Immature natural killer cell (primary cell): ENCODE measurements at regions not wholly inside any gene's neighbourhood (a gene's known extent, or its start where the extent isn't known, plus 50 kb on each side); places are given as distances from the start of the nearest gene placed in this dataset.

Experiments used
- DNase-seq, 3 donors: peaks; one replicate each; pipeline ENCODE4 v3.0.0; 2022; ENCODE audit warnings: mixed read lengths in 1 of 3
- H3K27ac Mint-ChIP-seq, 6 donors: one replicate each; pipeline ENCODE4 v1.8.0; 2020; ENCODE audit warnings: mixed read lengths in 6 of 6, mild to moderate bottlenecking in 5 of 6, inconsistent platforms in 4 of 6, moderate library complexity in 3 of 6
- H3K27me3 Mint-ChIP-seq, 3 donors: one replicate each; pipeline ENCODE4 v1.8.0; 2020 to 2021; ENCODE audit warnings: low read depth in 3 of 3, mild to moderate bottlenecking in 3 of 3, mixed read lengths in 3 of 3, moderate library complexity in 3 of 3, inconsistent platforms in 1 of 3
- H3K36me3 Mint-ChIP-seq, 3 donors: one replicate each; pipeline ENCODE4 v1.8.0; 2020; ENCODE audit warnings: mixed read lengths in 3 of 3, inconsistent platforms in 2 of 3, mild to moderate bottlenecking in 2 of 3
- H3K4me1 Mint-ChIP-seq, 2 donors: one replicate each; pipeline ENCODE4 v1.8.0; 2020; ENCODE audit warnings: inconsistent platforms in 2 of 2, mild to moderate bottlenecking in 2 of 2, mixed read lengths in 2 of 2, moderate library complexity in 1 of 2
- H3K4me3 Mint-ChIP-seq, 5 donors: one replicate each; pipeline ENCODE4 v1.8.0; 2020; ENCODE audit warnings: mild to moderate bottlenecking in 5 of 5, mixed read lengths in 5 of 5, inconsistent platforms in 3 of 5, moderate library complexity in 3 of 5
- H3K9me3 Mint-ChIP-seq, 6 donors: one replicate each; pipeline ENCODE4 v1.8.0; 2020; ENCODE audit warnings: mild to moderate bottlenecking in 6 of 6, mixed read lengths in 6 of 6, inconsistent platforms in 4 of 6, moderate library complexity in 3 of 6

DNA sequence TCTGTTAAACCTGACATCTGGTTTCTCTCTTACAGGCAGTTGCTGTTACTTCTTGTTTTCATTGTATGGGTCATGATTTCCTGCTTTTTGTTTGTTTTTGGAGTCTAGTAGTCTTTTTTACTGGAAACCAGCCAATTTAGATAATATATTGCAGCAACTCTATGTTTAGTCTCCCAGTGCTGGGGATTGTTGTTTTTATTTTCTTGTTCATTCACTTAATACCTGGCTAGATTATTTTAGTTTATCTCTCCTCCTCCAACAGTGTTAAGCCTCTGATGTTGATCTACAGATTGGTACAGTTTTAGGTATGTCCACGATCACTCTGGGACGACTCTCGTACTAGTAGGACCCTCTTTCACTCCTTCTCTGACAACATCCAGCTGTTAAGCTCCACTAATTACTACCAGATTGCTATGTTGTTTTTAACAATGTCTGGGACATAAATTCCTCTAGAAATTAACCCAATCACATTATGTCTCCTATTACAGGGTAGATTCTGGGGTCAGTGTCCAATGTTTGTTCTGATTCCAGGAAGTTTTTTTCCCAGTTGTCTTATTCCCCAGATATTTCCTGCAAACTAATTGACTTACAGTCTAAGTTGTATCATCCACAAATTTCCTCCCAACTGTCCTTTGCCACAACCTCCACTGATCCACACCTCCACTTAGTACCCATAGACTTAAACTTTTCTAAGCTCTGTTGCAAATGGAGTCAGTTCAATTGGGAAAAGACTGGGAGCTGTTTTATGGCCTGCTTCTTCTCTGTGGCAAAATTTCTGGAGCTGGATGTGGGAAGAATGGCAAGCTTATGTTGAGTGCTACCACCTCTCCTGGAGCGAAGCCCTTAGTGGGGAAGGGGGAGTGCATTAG lies 1280.6 kb upstream of the CNTN5 start:
- H3K9me3 Mint-ChIP-seq: peaks cover 10 to 58% (median 37%) of the 10 kb centered on the region in 6 donors

DNA sequence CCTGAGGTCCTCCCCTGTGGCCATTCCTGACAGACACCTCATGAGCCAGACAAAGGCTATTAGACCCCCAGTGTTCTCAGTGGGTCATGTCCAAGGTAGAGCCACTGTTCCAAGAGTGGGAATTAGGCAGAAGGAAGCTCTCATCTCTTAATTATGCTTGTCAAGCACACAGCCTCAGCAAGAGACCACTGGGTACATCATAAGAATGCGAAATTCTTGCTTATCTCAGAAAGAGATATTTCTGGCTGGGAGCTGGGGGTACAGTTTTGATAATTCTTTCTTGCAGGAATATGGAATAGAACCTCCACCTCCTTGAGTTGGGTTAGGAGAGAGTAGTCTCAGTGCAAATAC lies 1280.0 kb upstream of the CNTN5 start:
- Mint-ChIP-seq H3K27me3 (peaks cover 0 to 7% (median 0%) of the 10 kb centered on the region in 3 donors), H3K27ac (no peak overlapping the region), H3K4me3 (no peak overlapping the region), H3K4me1 (no peaks in the 10 kb centered on the region), H3K9me3 (peaks cover 9 to 54% (median 34%) of the 10 kb centered on the region in 6 donors), H3K36me3 (peaks cover 0 to 5% (median 0%) of the 10 kb centered on the region in 3 donors)
- no peak for DNase-seq

More for the DNA sequence above, 1280.6 kb upstream of the CNTN5 start:
- no peaks in the 10 kb centered on the region for H3K4me1 Mint-ChIP-seq
- H3K27ac Mint-ChIP-seq: no peak overlapping the region
- H3K36me3 Mint-ChIP-seq: peaks cover 0 to 5% (median under 1%) of the 10 kb centered on the region in 3 donors
- peaks cover 0 to 7% (median 0%) of the 10 kb centered on the region in 3 donors for H3K27me3 Mint-ChIP-seq
- no peak for DNase-seq
- H3K4me3 Mint-ChIP-seq: no peak overlapping the region

DNA sequence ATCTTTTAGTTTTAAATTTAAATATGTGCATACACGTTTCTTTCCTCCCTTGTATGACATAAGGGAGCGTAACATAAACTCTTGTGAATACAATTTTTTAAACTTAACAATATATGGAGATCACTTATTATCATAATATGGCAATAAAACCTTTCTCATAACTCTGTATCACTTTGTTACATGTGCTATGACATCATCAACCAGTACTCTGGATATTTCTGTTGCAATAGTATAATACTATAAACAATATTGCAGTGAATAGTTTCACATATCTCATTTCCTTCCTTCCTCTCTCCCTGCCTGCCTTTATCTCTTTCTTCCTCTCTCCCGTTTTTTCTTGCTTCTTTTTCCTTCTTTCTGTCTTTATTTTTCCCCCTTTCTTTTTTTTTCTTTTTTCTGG lies 1278.0 kb upstream of the CNTN5 start:
- H3K4me1 Mint-ChIP-seq: no peaks in the 10 kb centered on the region
- H3K4me3 Mint-ChIP-seq: no peak overlapping the region
- H3K9me3 Mint-ChIP-seq: peaks cover 15 to 49% (median 33%) of the 10 kb centered on the region in 6 donors
- H3K27ac Mint-ChIP-seq: no peak overlapping the region
- peaks cover 0 to 5% (median 0%) of the 10 kb centered on the region in 3 donors for H3K36me3 Mint-ChIP-seq
- DNase-seq: no peak
- H3K27me3 Mint-ChIP-seq: peaks cover 0 to 7% (median 0%) of the 10 kb centered on the region in 3 donors

GRCh38 chr11:97743205-97743742 lies 1277.5 kb upstream of the CNTN5 start:
- peaks cover 0 to 7% (median 0%) of the 10 kb centered on the region in 3 donors for H3K27me3 Mint-ChIP-seq
- no peak for DNase-seq
- peaks cover 0 to 5% (median 0%) of the 10 kb centered on the region in 3 donors for H3K36me3 Mint-ChIP-seq
- H3K4me3 Mint-ChIP-seq: no peak overlapping the region
- no peaks in the 10 kb centered on the region for H3K4me1 Mint-ChIP-seq
- no peak overlapping the region for H3K27ac Mint-ChIP-seq
- peaks cover 15 to 49% (median 33%) of the 10 kb centered on the region in 6 donors for H3K9me3 Mint-ChIP-seq

GRCh38 chr11:97745515-97746050 lies 1275.2 kb upstream of the CNTN5 start:
- DNase-seq: no peak
- no peak overlapping the region for H3K27ac Mint-ChIP-seq
- no peak overlapping the region for H3K4me3 Mint-ChIP-seq
- H3K9me3 Mint-ChIP-seq: peaks cover 10 to 51% (median 31%) of the 10 kb centered on the region in 6 donors
- no peaks in the 10 kb centered on the region for H3K36me3 Mint-ChIP-seq
- peaks cover 0 to 2% (median 0%) of the 10 kb centered on the region in 3 donors for H3K27me3 Mint-ChIP-seq
- no peaks in the 10 kb centered on the region for H3K4me1 Mint-ChIP-seq

DNA sequence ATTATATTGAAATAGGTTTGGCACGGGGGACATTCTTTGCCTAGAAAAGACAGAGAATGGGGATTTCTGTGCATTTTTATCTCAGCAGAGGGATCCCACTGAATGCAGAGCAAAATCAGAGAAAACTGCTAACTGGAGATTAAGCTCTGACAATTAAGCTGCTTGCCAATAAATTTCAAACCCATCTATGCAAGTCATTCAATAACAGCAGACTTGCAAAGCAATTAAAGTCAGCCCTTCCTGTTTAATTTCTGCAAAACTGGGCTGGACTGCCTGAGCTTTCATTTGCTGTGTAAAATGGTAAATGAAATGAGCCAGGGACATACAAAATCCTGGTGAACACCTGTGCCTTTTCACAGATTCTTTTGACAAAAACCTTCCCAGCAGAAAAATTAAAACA lies 1273.9 kb upstream of the CNTN5 start:
- no peak overlapping the region for H3K4me3 Mint-ChIP-seq
- H3K9me3 Mint-ChIP-seq: peaks cover 10 to 50% (median 31%) of the 10 kb centered on the region in 6 donors

DNA sequence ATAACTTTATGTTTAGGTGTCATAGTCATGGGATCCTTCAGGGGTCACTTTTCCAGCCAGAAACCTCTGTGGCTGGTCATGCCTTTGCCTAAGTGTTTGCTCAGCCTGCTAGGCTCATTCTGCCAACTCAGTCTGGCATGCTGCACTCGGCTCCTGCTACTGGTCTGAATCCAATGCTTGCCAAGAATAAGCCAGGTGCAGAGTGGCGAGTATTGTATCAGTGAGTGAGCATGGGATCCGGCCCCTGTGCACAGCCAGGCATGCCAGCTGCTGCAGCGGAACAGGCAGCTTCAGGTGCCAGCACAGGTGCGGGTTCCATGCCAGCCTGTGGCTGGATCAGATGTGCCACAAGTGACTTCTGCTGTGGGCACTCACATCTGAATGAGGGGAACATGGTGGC lies 1269.3 kb upstream of the CNTN5 start:
- Mint-ChIP-seq H3K9me3 (peaks cover 2 to 45% (median 20%) of the 10 kb centered on the region in 6 donors), H3K4me3 (no peak overlapping the region), H3K27me3 (peaks cover 0 to 2% (median 0%) of the 10 kb centered on the region in 3 donors), H3K36me3 (no peaks in the 10 kb centered on the region), H3K4me1 (no peaks in the 10 kb centered on the region), H3K27ac (no peak overlapping the region)
- DNase-seq: no peak

More for the DNA sequence above, 1273.9 kb upstream of the CNTN5 start:
- Mint-ChIP-seq H3K36me3 (no peaks in the 10 kb centered on the region), H3K27me3 (peaks cover 0 to 2% (median 0%) of the 10 kb centered on the region in 3 donors), H3K4me1 (no peaks in the 10 kb centered on the region), H3K27ac (no peak overlapping the region)
- no peak for DNase-seq

GRCh38 chr11:97751952-97752351 lies 1268.8 kb upstream of the CNTN5 start:
- Mint-ChIP-seq H3K9me3 (peaks cover 0 to 48% (median 20%) of the 10 kb centered on the region in 6 donors), H3K27ac (no peak overlapping the region), H3K27me3 (peaks cover 0 to 2% (median 0%) of the 10 kb centered on the region in 3 donors), H3K4me1 (no peaks in the 10 kb centered on the region), H3K36me3 (no peaks in the 10 kb centered on the region), H3K4me3 (no peak overlapping the region)
- DNase-seq: no peak

- Mint-ChIP-seq H3K27me3 (peaks cover 0 to 3% (median 0%) of the 10 kb centered on the region in 3 donors), H3K4me3 (no peak overlapping the region), H3K4me1 (no peaks in the 10 kb centered on the region), H3K9me3 (peaks cover 1 to 44% (median 16%) of the 10 kb centered on the region in 6 donors), H3K36me3 (no peaks in the 10 kb centered on the region), H3K27ac (no peak overlapping the region)
- DNase-seq: no peak
Observed at GRCh38 chr11:97754976-97755375, 1265.8 kb upstream of the CNTN5 start.

GRCh38 chr11:97756571-97757335 lies 1264.0 kb upstream of the CNTN5 start:
- Mint-ChIP-seq H3K27ac (no peak overlapping the region), H3K36me3 (no peaks in the 10 kb centered on the region), H3K4me1 (no peaks in the 10 kb centered on the region), H3K9me3 (peaks cover 1 to 40% (median 16%) of the 10 kb centered on the region in 6 donors), H3K4me3 (no peak overlapping the region), H3K27me3 (peaks cover 0 to 3% (median 0%) of the 10 kb centered on the region in 3 donors)
- DNase-seq: no peak

DNA sequence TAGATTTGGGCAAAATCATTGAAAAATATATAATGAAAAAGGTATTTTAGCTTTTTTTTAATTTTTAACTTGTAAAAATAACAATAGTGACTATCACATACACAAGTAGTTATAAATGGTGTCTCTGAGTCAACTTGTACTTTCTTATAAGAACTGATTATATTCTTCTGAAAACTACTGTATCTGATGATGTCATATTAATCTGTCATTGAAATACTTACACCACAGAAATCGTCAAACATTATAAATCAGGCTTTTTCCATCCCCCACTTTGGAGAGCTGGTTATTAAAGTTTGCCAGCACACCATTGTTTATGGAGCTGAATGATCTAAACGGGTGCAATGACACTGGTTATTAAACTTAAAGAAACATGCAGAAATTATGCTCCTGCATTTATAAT lies 1259.6 kb upstream of the CNTN5 start:
- no peaks in the 10 kb centered on the region for H3K4me1 Mint-ChIP-seq
- DNase-seq: no peak
- peaks cover 0 to 2% (median 0%) of the 10 kb centered on the region in 3 donors for H3K27me3 Mint-ChIP-seq
- H3K36me3 Mint-ChIP-seq: no peaks in the 10 kb centered on the region
- peaks cover 7 to 31% (median 20%) of the 10 kb centered on the region in 6 donors for H3K9me3 Mint-ChIP-seq
- no peak overlapping the region for H3K4me3 Mint-ChIP-seq
- H3K27ac Mint-ChIP-seq: no peak overlapping the region

DNA sequence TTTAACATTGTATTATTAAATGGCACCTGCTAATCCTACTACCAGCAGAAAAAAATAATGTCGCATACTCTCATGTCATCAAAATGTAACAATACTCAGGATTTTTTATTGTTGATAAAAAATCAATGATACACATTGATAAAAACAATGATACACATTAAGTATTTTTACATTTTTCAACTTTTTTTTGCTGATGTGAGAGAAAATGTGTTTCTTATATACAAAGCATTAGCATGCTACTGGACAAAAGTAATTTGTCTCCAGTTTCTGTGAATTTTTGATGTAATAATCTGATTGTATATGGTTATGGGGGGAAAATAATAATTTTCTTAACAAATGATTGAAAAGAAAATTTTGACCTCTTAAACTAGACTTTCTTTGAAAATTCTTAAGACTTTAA lies 1256.6 kb upstream of the CNTN5 start:
- no peak overlapping the region for H3K4me3 Mint-ChIP-seq
- peaks cover 9 to 30% (median 20%) of the 10 kb centered on the region in 6 donors for H3K9me3 Mint-ChIP-seq
- no peaks in the 10 kb centered on the region for H3K4me1 Mint-ChIP-seq
- DNase-seq: no peak
- H3K36me3 Mint-ChIP-seq: no peaks in the 10 kb centered on the region
- peaks cover 0 to 2% (median 1%) of the 10 kb centered on the region in 3 donors for H3K27me3 Mint-ChIP-seq
- no peak overlapping the region for H3K27ac Mint-ChIP-seq

DNA sequence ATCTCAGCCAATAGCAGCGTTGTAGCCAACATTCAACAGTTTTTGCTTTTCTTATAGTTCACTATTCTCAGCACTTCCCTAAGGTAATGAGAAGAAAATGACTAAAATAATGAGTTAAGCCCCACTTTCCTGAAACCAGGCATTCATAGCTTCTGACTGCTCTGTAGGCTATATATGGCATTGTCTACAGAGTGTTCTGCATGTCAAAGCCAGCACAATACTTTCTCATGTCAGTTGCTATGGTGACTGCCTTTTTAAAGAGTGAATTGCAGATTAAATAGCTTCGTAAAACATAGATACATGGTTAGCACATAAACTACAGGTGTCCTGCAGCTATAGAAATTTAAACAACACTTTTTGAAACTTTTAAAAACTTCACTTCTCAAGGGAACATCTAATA lies 1256.1 kb upstream of the CNTN5 start:
- H3K27ac Mint-ChIP-seq: no peak overlapping the region
- no peaks in the 10 kb centered on the region for H3K36me3 Mint-ChIP-seq
- no peaks in the 10 kb centered on the region for H3K4me1 Mint-ChIP-seq
- peaks cover 7 to 30% (median 20%) of the 10 kb centered on the region in 6 donors for H3K9me3 Mint-ChIP-seq
- H3K4me3 Mint-ChIP-seq: no peak overlapping the region
- DNase-seq: no peak
- peaks cover 0 to 2% (median 1%) of the 10 kb centered on the region in 3 donors for H3K27me3 Mint-ChIP-seq
